ENCODE measurements at regions not wholly inside any gene's neighbourhood (a gene's known extent, or its start where the extent isn't known, plus 50 kb on each side); places are given as distances from the start of the nearest gene placed in this dataset.

DNA sequence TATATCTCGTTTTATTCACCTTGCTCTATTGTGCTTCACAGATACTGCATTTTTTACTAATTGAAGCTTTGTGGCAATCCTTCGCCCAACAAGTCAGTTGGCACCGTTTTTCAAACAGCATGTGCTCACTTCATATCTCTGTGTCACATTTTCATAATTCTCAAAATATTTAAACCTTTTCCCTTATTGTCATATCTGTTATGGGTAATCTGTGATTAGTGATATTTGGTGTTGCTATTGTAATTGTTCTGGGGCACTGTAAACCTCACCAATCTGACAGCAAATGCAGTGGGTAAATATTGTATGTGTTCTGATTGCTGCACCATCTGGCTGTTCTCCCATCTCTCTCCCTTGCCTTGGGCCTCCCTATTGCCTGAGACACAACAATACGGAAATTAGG is 191.3 kb downstream of the BTG1 start:
- WGBS, 2 donors: 26 to 61% methylated on average over 4 of the region's 4 CpGs
- H3K4me3 ChIP-seq: no peak overlapping the region

DNA sequence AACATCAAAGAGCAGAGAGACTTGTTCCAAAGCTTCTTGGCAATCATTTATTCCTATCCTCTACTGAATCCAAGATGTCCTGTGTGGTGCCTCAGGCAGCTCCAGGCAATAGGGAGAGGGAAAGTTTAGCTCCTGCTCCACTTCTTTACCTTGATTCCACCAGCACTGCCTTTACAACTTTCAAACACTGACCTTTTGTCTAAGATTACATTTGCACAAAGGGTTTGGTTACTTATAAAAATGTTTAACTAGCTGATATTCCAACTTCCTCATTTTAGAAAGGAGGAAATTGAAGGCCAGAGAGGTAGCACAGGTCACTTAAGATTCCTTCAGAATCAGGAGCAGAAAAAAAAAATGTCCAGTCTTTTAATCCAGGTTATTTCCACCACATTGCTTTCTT is 192.7 kb downstream of the BTG1 start:
- H3K4me1 ChIP-seq: no peaks in the 10 kb centered on the region
- intact Hi-C loops (cut with DNase I): no loop called here
- no peak overlapping the region for H3K4me3 ChIP-seq
- H3K27ac ChIP-seq: no peak overlapping the region
- no peaks in the 10 kb centered on the region for H3K9me3 ChIP-seq
- H3K36me3 ChIP-seq: no peaks in the 10 kb centered on the region
- TF ChIP-seq POLR2A (IDR thresholded peaks at IDR 0.05) (no peak), EP300 (IDR thresholded peaks at IDR 0.05) (no peak), POLR2AphosphoS5 (IDR thresholded peaks at IDR 0.05) (no peak)
- TF ChIP-seq, protein P1, sequence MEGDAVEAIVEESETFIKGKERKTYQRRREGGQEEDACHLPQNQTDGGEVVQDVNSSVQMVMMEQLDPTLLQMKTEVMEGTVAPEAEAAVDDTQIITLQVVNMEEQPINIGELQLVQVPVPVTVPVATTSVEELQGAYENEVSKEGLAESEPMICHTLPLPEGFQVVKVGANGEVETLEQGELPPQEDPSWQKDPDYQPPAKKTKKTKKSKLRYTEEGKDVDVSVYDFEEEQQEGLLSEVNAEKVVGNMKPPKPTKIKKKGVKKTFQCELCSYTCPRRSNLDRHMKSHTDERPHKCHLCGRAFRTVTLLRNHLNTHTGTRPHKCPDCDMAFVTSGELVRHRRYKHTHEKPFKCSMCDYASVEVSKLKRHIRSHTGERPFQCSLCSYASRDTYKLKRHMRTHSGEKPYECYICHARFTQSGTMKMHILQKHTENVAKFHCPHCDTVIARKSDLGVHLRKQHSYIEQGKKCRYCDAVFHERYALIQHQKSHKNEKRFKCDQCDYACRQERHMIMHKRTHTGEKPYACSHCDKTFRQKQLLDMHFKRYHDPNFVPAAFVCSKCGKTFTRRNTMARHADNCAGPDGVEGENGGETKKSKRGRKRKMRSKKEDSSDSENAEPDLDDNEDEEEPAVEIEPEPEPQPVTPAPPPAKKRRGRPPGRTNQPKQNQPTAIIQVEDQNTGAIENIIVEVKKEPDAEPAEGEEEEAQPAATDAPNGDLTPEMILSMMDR (IDR thresholded peaks at IDR 0.05): no peak
- DNase-seq: no peak
- H3K27me3 ChIP-seq: no peaks in the 10 kb centered on the region

More for the DNA sequence above, 191.3 kb downstream of the BTG1 start:
- intact Hi-C loops (cut with DNase I): no loop called here
- no peak overlapping the region for H3K27ac ChIP-seq
- no peaks in the 10 kb centered on the region for H3K27me3 ChIP-seq
- no peaks in the 10 kb centered on the region for H3K9me3 ChIP-seq
- H3K36me3 ChIP-seq: no peaks in the 10 kb centered on the region
- no peak for DNase-seq
- no peaks in the 10 kb centered on the region for H3K4me1 ChIP-seq
- TF ChIP-seq, protein P1 (IDR thresholded peaks at IDR 0.05): no peak
- TF ChIP-seq POLR2A (IDR thresholded peaks at IDR 0.05) (no peak), POLR2AphosphoS5 (IDR thresholded peaks at IDR 0.05) (no peak), EP300 (IDR thresholded peaks at IDR 0.05) (no peak)

DNA sequence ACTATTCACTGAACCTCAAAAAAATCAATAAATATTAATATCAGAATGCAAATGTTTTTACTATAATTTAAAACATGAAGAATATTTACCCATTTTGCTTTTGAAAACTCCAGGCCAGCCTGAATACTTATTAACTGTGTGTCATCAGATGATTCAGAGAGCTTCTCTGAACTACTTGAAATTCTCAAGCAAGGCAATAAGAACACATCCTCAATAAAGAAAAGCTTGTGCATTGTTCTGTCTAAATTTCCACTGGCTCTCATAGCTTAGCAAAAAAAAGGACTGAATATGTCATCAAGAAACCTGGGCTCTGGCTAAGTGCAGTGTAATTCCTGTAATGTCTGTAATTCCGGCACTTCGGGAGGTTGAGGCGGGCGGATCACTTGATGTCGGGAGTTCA is 194.1 kb downstream of the BTG1 start:
- H3K27ac ChIP-seq: no peak overlapping the region
- H3K4me3 ChIP-seq: no peak overlapping the region
- H3K9me3 ChIP-seq: no peaks in the 10 kb centered on the region
- no peak for DNase-seq
- TF ChIP-seq EP300 (IDR thresholded peaks at IDR 0.05) (no peak), POLR2A (IDR thresholded peaks at IDR 0.05) (no peak), POLR2AphosphoS5 (IDR thresholded peaks at IDR 0.05) (no peak)
- TF ChIP-seq, protein P1 (IDR thresholded peaks at IDR 0.05): no peak
- no peaks in the 10 kb centered on the region for H3K4me1 ChIP-seq
- intact Hi-C loops (cut with DNase I): no loop called here
- no peaks in the 10 kb centered on the region for H3K27me3 ChIP-seq
- no peaks in the 10 kb centered on the region for H3K36me3 ChIP-seq
- 95 to 97% methylated on average over 5 of the region's 5 CpGs for WGBS, 2 donors

DNA sequence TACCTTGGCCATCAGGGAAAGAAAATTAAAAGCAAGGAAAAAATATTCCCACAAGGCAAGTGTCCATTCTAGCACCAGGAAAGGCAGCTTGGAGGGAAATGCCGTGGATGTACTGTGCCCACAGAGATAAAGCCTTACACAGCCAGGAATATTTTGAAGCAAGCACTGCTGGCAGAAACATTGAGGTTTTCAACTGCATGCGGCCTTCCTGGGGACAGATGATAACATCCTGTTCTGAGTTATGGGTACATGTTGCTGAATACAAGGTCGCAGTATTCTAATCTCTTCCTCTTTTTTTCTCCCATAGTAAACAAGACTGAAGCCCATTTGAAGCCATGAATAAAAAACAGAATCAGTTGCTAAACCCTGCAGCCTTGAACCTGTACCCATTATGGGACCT is 197.1 kb downstream of the BTG1 start:
- WGBS, 2 donors: 70 to 86% methylated on average over 3 of the region's 3 CpGs
- Histone ChIP-seq H3K27me3 (no peaks in the 10 kb centered on the region), H3K4me1 (no peaks in the 10 kb centered on the region), H3K27ac (no peak overlapping the region), H3K9me3 (no peaks in the 10 kb centered on the region), H3K36me3 (no peaks in the 10 kb centered on the region), H3K4me3 (no peak overlapping the region)
- TF ChIP-seq EP300 (IDR thresholded peaks at IDR 0.05) (no peak), POLR2AphosphoS5 (IDR thresholded peaks at IDR 0.05) (no peak), POLR2A (IDR thresholded peaks at IDR 0.05) (no peak)
- TF ChIP-seq, protein P1 (IDR thresholded peaks at IDR 0.05): no peak
- intact Hi-C loops (cut with DNase I): no loop called here
- no peak for DNase-seq

DNA sequence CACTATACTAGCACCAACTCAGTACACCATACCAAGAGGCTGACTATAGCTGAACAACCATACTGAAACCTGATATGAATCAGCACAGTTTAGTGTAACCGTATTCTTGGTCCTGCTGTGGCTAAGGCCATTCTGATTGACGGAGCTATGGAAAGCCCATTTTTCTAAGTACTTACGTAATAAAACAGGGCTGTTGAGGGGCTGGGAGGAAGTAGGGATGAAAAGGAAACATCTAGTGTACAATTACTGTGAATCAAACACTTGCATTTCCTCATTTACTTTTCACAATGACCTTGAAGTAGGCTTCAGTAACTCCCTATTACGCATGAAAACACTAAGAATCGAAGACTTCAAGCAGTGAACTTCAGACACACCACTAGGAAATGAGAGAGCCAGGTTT is 198.2 kb downstream of the BTG1 start:
- DNase-seq: no peak
- no peaks in the 10 kb centered on the region for H3K4me1 ChIP-seq
- no peaks in the 10 kb centered on the region for H3K9me3 ChIP-seq
- no peaks in the 10 kb centered on the region for H3K36me3 ChIP-seq
- H3K27me3 ChIP-seq: no peaks in the 10 kb centered on the region
- no peak overlapping the region for H3K4me3 ChIP-seq
- 75 to 85% methylated on average over 5 of the region's 5 CpGs for WGBS, 2 donors
- intact Hi-C loops (cut with DNase I): no loop called here
- no peak for TF ChIP-seq POLR2A (IDR thresholded peaks at IDR 0.05)
- no peak for TF ChIP-seq EP300 (IDR thresholded peaks at IDR 0.05)
- no peak for TF ChIP-seq POLR2AphosphoS5 (IDR thresholded peaks at IDR 0.05)
- TF ChIP-seq, protein P1 (IDR thresholded peaks at IDR 0.05): no peak
- H3K27ac ChIP-seq: no peak overlapping the region

Data from sigmoid colon (tissue), 6 donors.